Tibial nerve (tissue), 4 donors: ENCODE measurements at regions not wholly inside any gene's neighbourhood (a gene's known extent, or its start where the extent isn't known, plus 50 kb on each side); places are given as distances from the start of the nearest gene placed in this dataset.
A peak's percentile ranks its signal among the peaks of the same experiment; 100 is the strongest.

Experiments
- DNase-seq, 2 donors: peaks; one replicate each; pipeline ENCODE4 v3.0.0-alpha.2; 2019; ENCODE audit warnings: low spot score in 2 of 2
- H3K27ac ChIP-seq, 4 donors: fragments of 200-600 bp; sonication (generic) in 3 of 4; one replicate each; pipeline ENCODE4 v1.5.1; 2017 to 2019; ENCODE audit warnings: mild to moderate bottlenecking in 1 of 4
- H3K27me3 ChIP-seq, 2 donors: fragments of 200-600 bp; sonication (generic) in 1 of 2; one replicate each; pipeline versions ENCODE4 v1.5.1 to v1.6.0; 2017 to 2019
- H3K36me3 ChIP-seq, 3 donors: fragments of 200-600 bp; sonication (generic); one replicate each; pipeline ENCODE4 v1.5.1; 2018 to 2019
- H3K4me1 ChIP-seq, 4 donors: fragments of 200-600 bp; sonication (generic) in 3 of 4; one replicate each; pipeline ENCODE4 v1.5.1; 2017 to 2019
- H3K4me3 ChIP-seq, 4 donors: fragments of 200-600 bp; sonication (generic) in 3 of 4; one replicate each; pipeline ENCODE4 v1.5.1; 2017 to 2019; ENCODE audit warnings: mild to moderate bottlenecking in 1 of 4, moderate library complexity in 1 of 4
- H3K9me3 ChIP-seq, 4 donors: fragments of 200-600 bp; sonication (generic) in 3 of 4; one replicate each; pipeline ENCODE4 v1.5.1; 2017 to 2019
- EP300 ChIP-seq, 2 donors: sonication (generic); formaldehyde crosslinking; IDR thresholded peaks; one replicate each; pipeline ENCODE4 v1.6.1; 2017; ENCODE audit warnings: antibody characterized with exemption in 2 of 2, mild to moderate bottlenecking in 1 of 2
- POLR2A ChIP-seq, 2 donors: fragments of 450-650 bp; IDR thresholded peaks; one replicate each; pipeline ENCODE4 v1.6.1; 2017; ENCODE audit warnings: antibody characterized with exemption in 2 of 2, mild to moderate bottlenecking in 2 of 2, moderate library complexity in 2 of 2
- WGBS, 2 donors: methylation state at CpG; one replicate each; pipeline ENCODE4 v1.1.5; 2018; 5-methylcytosine and 5-hydroxymethylcytosine counted together
- TF ChIP-seq, protein P1 (sequence below), 5 experiments: fragments of 200-600 bp in 3 of 5; fragments of 450-650 bp in 2 of 5; sonication (generic) in 3 of 5; IDR thresholded peaks; one replicate each; pipeline ENCODE4 v1.5.1; 2016 to 2019; ENCODE audit warnings: antibody characterized with exemption in 5 of 5, mild to moderate bottlenecking in 3 of 5, moderate library complexity in 2 of 5

DNA sequence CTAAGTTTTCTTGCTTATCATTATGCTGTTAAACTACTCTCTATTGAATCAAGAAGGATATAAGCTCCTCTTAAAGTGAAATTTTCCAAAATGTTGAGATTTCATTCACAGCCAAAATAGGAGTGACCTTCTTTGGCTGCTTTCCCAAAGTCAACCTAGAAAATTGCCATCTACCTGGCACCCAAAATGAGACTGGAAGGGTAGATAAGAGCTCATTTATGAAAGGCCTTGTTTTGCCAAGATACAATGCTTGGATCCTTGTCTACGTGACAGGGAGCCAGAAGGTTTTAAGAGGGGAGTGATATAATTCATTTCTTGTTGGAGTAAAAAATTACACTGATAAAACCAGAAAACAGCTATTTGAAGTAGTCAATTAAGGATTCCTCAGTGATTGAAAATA is 287.1 kb downstream of the IZUMO3 start:
- no peaks in the 10 kb centered on the region for H3K36me3 ChIP-seq
- H3K27ac ChIP-seq, result no peak overlapping the region
- peaks cover 0 to under 1% (median 0%) of the 10 kb centered on the region in 4 donors for H3K9me3 ChIP-seq
- DNase-seq, result no peak
- H3K4me3 ChIP-seq, result no peak overlapping the region
- no peak for TF ChIP-seq POLR2A (IDR thresholded peaks at IDR 0.05)
- TF ChIP-seq, protein P1, sequence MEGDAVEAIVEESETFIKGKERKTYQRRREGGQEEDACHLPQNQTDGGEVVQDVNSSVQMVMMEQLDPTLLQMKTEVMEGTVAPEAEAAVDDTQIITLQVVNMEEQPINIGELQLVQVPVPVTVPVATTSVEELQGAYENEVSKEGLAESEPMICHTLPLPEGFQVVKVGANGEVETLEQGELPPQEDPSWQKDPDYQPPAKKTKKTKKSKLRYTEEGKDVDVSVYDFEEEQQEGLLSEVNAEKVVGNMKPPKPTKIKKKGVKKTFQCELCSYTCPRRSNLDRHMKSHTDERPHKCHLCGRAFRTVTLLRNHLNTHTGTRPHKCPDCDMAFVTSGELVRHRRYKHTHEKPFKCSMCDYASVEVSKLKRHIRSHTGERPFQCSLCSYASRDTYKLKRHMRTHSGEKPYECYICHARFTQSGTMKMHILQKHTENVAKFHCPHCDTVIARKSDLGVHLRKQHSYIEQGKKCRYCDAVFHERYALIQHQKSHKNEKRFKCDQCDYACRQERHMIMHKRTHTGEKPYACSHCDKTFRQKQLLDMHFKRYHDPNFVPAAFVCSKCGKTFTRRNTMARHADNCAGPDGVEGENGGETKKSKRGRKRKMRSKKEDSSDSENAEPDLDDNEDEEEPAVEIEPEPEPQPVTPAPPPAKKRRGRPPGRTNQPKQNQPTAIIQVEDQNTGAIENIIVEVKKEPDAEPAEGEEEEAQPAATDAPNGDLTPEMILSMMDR (IDR thresholded peaks at IDR 0.05), result no peak
- TF ChIP-seq EP300 (IDR thresholded peaks at IDR 0.05), result no peak
- H3K4me1 ChIP-seq, result no peaks in the 10 kb centered on the region
- no peaks in the 10 kb centered on the region for H3K27me3 ChIP-seq
- WGBS, 2 donors, result 45 to 60% methylated on average over 1 of the region's 1 CpG

DNA sequence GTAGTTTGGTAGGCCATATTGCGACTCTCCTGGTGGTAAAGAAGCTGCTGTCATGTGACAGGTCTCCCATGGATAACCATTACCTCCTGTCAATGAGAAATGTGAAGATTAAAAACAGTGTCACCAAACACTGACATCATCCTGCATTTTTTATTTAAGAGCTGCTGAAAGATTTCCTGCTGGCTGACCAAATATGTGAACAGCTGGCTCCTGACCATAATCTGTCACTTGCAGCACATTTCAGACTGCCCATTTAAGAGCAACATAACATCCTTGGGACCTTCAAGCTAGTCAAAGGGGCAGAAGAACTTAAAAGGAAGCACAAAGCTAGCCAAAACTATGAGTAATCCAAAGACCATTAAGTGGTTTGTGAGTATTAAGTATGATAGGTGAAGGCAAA is 288.0 kb downstream of the IZUMO3 start:
- DNase-seq, result no peak

DNA sequence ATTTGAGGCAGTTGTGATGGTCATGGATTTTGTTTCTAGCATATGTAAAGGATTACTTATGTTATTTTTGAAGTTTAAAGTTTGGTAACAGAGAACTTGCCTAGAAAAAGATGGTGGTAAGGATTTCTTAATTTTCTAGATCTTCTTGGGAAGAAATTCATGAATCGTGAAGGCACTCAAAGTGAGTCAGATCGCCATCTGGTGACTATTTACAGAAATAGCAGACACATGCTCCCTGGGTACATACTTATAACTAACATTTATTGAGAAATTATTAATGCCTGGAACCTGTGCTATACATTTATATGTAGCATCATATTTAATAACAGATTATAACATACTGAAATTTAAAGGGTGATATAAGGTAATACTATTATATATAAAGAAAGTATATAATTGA is 299.7 kb downstream of the IZUMO3 start:
- DNase-seq, result no peak
- H3K9me3 ChIP-seq, result no peaks in the 10 kb centered on the region
- H3K4me3 ChIP-seq, result no peak overlapping the region
- H3K4me1 ChIP-seq, result no peaks in the 10 kb centered on the region
- TF ChIP-seq POLR2A (IDR thresholded peaks at IDR 0.05) (no peak), EP300 (IDR thresholded peaks at IDR 0.05) (no peak)
- TF ChIP-seq, protein P1 (IDR thresholded peaks at IDR 0.05), result peak in 1 of 5 experiments; percentile 15
- H3K27ac ChIP-seq, result no peak overlapping the region
- 32 to 50% methylated on average over 2 of the region's 2 CpGs for WGBS, 2 donors
- no peaks in the 10 kb centered on the region for H3K36me3 ChIP-seq
- no peaks in the 10 kb centered on the region for H3K27me3 ChIP-seq

More for the DNA sequence above, 288.0 kb downstream of the IZUMO3 start:
- no peak for TF ChIP-seq POLR2A (IDR thresholded peaks at IDR 0.05)
- TF ChIP-seq EP300 (IDR thresholded peaks at IDR 0.05), result no peak
- TF ChIP-seq, protein P1 (IDR thresholded peaks at IDR 0.05), result no peak
- Histone ChIP-seq H3K27ac (no peak overlapping the region), H3K27me3 (no peaks in the 10 kb centered on the region), H3K36me3 (no peaks in the 10 kb centered on the region), H3K4me3 (no peak overlapping the region), H3K9me3 (peaks cover 0 to 3% (median 0%) of the 10 kb centered on the region in 4 donors), H3K4me1 (no peaks in the 10 kb centered on the region)
- WGBS, 2 donors, result 75 to 80% methylated on average over 1 of the region's 1 CpG

DNA sequence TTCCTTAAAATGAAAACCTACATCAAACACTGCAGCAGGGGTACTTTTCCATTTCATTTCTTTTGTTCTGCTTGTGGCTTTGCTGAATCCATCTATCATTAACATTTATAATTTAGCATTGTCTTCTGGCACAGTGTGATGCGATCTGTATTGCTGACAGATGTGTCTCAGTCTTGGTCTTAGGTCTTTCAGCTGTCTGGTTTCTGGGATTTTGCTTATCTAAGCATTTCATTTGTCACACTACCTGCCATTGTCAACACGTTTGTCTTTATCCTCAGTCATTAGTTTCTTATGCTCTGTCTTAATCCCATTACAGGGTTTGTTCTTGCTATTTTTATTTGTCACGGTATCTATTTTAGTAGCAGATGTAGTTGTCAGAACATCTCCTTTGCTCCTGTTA is 303.1 kb downstream of the IZUMO3 start:
- 83 to 84% methylated on average over 3 of the region's 3 CpGs for WGBS, 2 donors
- Histone ChIP-seq H3K4me3 (no peak overlapping the region), H3K4me1 (no peaks in the 10 kb centered on the region), H3K9me3 (no peaks in the 10 kb centered on the region), H3K27ac (no peak overlapping the region), H3K36me3 (no peaks in the 10 kb centered on the region), H3K27me3 (no peaks in the 10 kb centered on the region)
- TF ChIP-seq EP300 (IDR thresholded peaks at IDR 0.05), result no peak
- TF ChIP-seq POLR2A (IDR thresholded peaks at IDR 0.05), result no peak
- TF ChIP-seq, protein P1 (IDR thresholded peaks at IDR 0.05), result no peak
- DNase-seq, result no peak

DNA sequence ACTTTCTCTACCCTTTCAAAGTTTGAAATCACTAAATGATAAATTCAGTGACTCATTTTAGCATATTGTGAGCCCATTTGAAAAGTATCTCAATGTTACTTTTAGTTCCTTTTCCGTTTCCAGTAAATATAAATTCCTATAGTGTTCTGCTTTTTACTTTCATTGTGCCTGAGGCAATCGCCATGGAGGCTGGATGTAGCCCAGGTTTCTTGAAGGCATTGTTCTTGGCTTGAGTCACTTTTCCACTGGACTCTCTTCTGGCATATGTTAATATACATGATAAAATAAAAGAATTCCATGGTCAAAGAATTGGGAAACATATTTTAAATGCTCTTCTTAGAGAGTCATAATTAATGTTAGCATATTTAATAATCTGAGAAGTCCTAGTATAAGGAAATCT is 327.0 kb downstream of the IZUMO3 start:
- DNase-seq, result no peak
- H3K36me3 ChIP-seq, result no peaks in the 10 kb centered on the region
- no peaks in the 10 kb centered on the region for H3K4me1 ChIP-seq
- H3K27ac ChIP-seq, result no peak overlapping the region
- H3K9me3 ChIP-seq, result no peaks in the 10 kb centered on the region
- no peaks in the 10 kb centered on the region for H3K27me3 ChIP-seq
- no peak overlapping the region for H3K4me3 ChIP-seq
- TF ChIP-seq EP300 (IDR thresholded peaks at IDR 0.05), result no peak
- no peak for TF ChIP-seq POLR2A (IDR thresholded peaks at IDR 0.05)
- TF ChIP-seq, protein P1 (IDR thresholded peaks at IDR 0.05), result no peak
- WGBS, 2 donors, result 61 to 76% methylated on average over 2 of the region's 2 CpGs
